GM18505 (cell line): ENCODE measurements at regions not wholly inside any gene's neighbourhood (a gene's known extent, or its start where the extent isn't known, plus 50 kb on each side); places are given as distances from the start of the nearest gene placed in this dataset.
"Not testable (repeated sequence)": the region's sequence is repeated elsewhere in the genome, so short reads cannot be mapped to it uniquely, and the experiment has no call there.

Experiments
- ATAC-seq: cut with Tn5 transposase; IDR thresholded peaks from one replicate; pipeline ENCODE4 v1.9.1; 2021; ENCODE audit not compliant: unreplicated experiment
- POLR2A ChIP-seq: IDR thresholded peaks from 4 replicates; pipeline ENCODE4 v1.6.1; 2011; ENCODE audit warnings: borderline replicate concordance; ENCODE audit not compliant: insufficient read depth, insufficient read length; ENCODE audit errors: extremely low read depth

- ATAC-seq, result not testable (repeated sequence)
Measured at GRCh38 chr9:104195142-104195541, 101.0 kb downstream of the SMC2 start.

- TF ChIP-seq POLR2A, result no peak
Measured at GRCh38 chr9:104200456-104200994, 106.4 kb downstream of the SMC2 start.

GRCh38 chr9:104206766-104207165 lies 112.7 kb downstream of the SMC2 start:
- no peak for TF ChIP-seq POLR2A
- no peak for ATAC-seq

More at GRCh38 chr9:104200456-104200994, 106.4 kb downstream of the SMC2 start:
- ATAC-seq, result no peak

GRCh38 chr9:104209387-104209786 lies 115.3 kb downstream of the SMC2 start:
- no peak for ATAC-seq
- TF ChIP-seq POLR2A, result no peak

- ATAC-seq, result no peak
- TF ChIP-seq POLR2A, result no peak
Measured at GRCh38 chr9:104227108-104227507, 133.0 kb downstream of the SMC2 start.

- ATAC-seq, result no peak
- no peak for TF ChIP-seq POLR2A
Measured at GRCh38 chr9:104232781-104233341, 138.8 kb downstream of the SMC2 start.

- TF ChIP-seq POLR2A, result no peak
- no peak for ATAC-seq
Measured at GRCh38 chr9:104233366-104233765, 139.3 kb downstream of the SMC2 start.

- not testable (repeated sequence) for ATAC-seq
Measured at GRCh38 chr9:104234632-104235337, 140.7 kb downstream of the SMC2 start.

- ATAC-seq, result not testable (repeated sequence)
Measured at GRCh38 chr9:104235347-104236120, 141.4 kb downstream of the SMC2 start.

- no peak for TF ChIP-seq POLR2A
- ATAC-seq, result no peak
Measured at GRCh38 chr9:104238668-104239067, 144.6 kb downstream of the SMC2 start.

- ATAC-seq, result peak; percentile 54
- no peak for TF ChIP-seq POLR2A
Measured at GRCh38 chr9:104240890-104241289, 146.8 kb downstream of the SMC2 start.

GRCh38 chr9:104245925-104246324 lies 151.8 kb downstream of the SMC2 start:
- TF ChIP-seq POLR2A, result no peak
- no peak for ATAC-seq

- no peak for ATAC-seq
- TF ChIP-seq POLR2A, result no peak
Measured at GRCh38 chr9:104247899-104248460, 153.9 kb downstream of the SMC2 start.
